Uterus (tissue), 3 donors: ENCODE measurements at regions not wholly inside any gene's neighbourhood (a gene's known extent, or its start where the extent isn't known, plus 50 kb on each side); places are given as distances from the start of the nearest gene placed in this dataset.

Experiments used
- DNase-seq, 2 donors: peaks; one replicate each; pipeline ENCODE4 v3.0.0-alpha.2; 2019 to 2020
- H3K27ac ChIP-seq, 2 donors: fragments of 200-600 bp; sonication (generic); 1 replicate in 1 of 2; 2 replicates in 1 of 2; pipeline ENCODE4 v1.5.1; 2016 to 2018
- H3K27me3 ChIP-seq, 2 donors: fragments of 200-600 bp; sonication (generic); one replicate each; pipeline ENCODE4 v1.5.1; 2018 to 2019; ENCODE audit warnings: control low read depth in 1 of 2
- H3K36me3 ChIP-seq, 2 donors: fragments of 200-600 bp; sonication (generic); one replicate each; pipeline ENCODE4 v1.5.1; 2019; ENCODE audit warnings: control low read depth in 1 of 2
- H3K4me1 ChIP-seq, 2 donors: fragments of 200-600 bp; sonication (generic); one replicate each; pipeline ENCODE4 v1.5.1; 2018 to 2019; ENCODE audit warnings: control low read depth in 1 of 2
- H3K4me3 ChIP-seq, 2 donors: fragments of 200-600 bp; sonication (generic); 1 replicate in 1 of 2; 2 replicates in 1 of 2; pipeline ENCODE4 v1.5.1; 2018 to 2019; ENCODE audit warnings: mild to moderate bottlenecking in 1 of 2
- H3K9me3 ChIP-seq, 2 donors: fragments of 200-600 bp; sonication (generic); one replicate each; pipeline ENCODE4 v1.5.1; 2019; ENCODE audit warnings: control low read depth in 1 of 2
- POLR2A ChIP-seq, 2 donors: fragments of 450-650 bp; IDR thresholded peaks; one replicate each; pipeline ENCODE4 v1.6.1; 2016; ENCODE audit warnings: antibody characterized with exemption in 2 of 2, mild to moderate bottlenecking in 1 of 2, moderate library complexity in 1 of 2
- intact Hi-C: fragments of 100-400 bp; cut with DNase I; formaldehyde crosslinking; loops from one replicate; pipeline ENCODE4 v1.15.1; 2023; ENCODE audit warnings: low total_unique reads
- TF ChIP-seq, protein P1 (sequence below), 4 experiments: fragments of 200-600 bp in 2 of 4; fragments of 450-650 bp in 2 of 4; sonication (generic) in 2 of 4; IDR thresholded peaks; one replicate each; pipeline ENCODE4 v1.5.1; 2016 to 2019; ENCODE audit warnings: antibody characterized with exemption in 4 of 4, mild to moderate bottlenecking in 2 of 4, moderate library complexity in 1 of 4
- donor health status: DM: yes; HTN: yes; CAD: no.

DNA sequence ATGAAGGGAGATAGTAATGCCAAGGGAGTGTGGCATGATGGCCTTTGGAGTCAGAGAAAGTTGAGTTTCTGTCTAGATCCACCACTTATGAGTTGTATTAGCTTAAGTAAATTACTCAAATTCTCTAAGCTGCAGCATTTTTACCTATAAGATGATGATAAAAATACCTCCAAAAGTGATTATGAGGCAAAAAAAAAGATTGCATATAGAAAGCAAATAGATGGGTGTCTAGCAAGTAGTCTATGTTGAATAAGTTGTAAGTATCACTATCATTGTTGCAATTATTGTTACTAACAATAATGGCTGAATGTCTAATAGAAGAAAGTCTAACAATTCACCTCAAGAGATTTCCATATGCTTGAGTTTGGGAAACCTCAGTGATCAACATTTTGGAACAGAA lies 959.2 kb upstream of the GJE1 start:
- TF ChIP-seq, protein P1, sequence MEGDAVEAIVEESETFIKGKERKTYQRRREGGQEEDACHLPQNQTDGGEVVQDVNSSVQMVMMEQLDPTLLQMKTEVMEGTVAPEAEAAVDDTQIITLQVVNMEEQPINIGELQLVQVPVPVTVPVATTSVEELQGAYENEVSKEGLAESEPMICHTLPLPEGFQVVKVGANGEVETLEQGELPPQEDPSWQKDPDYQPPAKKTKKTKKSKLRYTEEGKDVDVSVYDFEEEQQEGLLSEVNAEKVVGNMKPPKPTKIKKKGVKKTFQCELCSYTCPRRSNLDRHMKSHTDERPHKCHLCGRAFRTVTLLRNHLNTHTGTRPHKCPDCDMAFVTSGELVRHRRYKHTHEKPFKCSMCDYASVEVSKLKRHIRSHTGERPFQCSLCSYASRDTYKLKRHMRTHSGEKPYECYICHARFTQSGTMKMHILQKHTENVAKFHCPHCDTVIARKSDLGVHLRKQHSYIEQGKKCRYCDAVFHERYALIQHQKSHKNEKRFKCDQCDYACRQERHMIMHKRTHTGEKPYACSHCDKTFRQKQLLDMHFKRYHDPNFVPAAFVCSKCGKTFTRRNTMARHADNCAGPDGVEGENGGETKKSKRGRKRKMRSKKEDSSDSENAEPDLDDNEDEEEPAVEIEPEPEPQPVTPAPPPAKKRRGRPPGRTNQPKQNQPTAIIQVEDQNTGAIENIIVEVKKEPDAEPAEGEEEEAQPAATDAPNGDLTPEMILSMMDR (IDR thresholded peaks at IDR 0.05) = no peak
- TF ChIP-seq POLR2A (IDR thresholded peaks at IDR 0.05) = no peak
- H3K36me3 ChIP-seq = no peaks in the 10 kb centered on the region
- no peaks in the 10 kb centered on the region for H3K4me1 ChIP-seq
- DNase-seq = no peak
- no peak overlapping the region for H3K27ac ChIP-seq
- no peak overlapping the region for H3K4me3 ChIP-seq
- intact Hi-C loops = no loop called here
- no peaks in the 10 kb centered on the region for H3K27me3 ChIP-seq
- no peaks in the 10 kb centered on the region for H3K9me3 ChIP-seq

DNA sequence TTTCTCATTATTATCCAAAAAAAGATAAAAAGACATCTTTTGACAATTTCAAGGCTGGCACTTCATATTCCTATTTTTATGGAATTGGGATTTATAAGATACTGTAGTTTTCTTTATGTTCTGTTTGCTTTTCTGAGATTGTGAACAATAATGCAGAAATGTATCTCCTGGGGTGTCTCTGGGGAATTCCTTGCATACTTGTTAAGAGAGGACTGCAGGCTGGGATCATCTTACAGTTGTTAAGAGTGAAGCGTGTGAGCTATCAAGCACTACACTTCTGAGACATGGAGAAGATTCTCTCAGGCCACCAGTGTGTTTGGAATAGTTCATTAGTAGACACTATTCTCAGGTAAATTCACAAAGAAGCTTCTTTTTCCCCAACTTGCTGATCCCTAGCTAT lies 963.3 kb upstream of the GJE1 start:
- intact Hi-C loops = no loop called here
- H3K36me3 ChIP-seq = no peaks in the 10 kb centered on the region
- no peaks in the 10 kb centered on the region for H3K4me1 ChIP-seq
- H3K4me3 ChIP-seq = no peak overlapping the region
- TF ChIP-seq, protein P1 (IDR thresholded peaks at IDR 0.05) = no peak
- no peak for TF ChIP-seq POLR2A (IDR thresholded peaks at IDR 0.05)
- H3K9me3 ChIP-seq = no peaks in the 10 kb centered on the region
- no peak overlapping the region for H3K27ac ChIP-seq
- no peak for DNase-seq
- no peaks in the 10 kb centered on the region for H3K27me3 ChIP-seq

DNA sequence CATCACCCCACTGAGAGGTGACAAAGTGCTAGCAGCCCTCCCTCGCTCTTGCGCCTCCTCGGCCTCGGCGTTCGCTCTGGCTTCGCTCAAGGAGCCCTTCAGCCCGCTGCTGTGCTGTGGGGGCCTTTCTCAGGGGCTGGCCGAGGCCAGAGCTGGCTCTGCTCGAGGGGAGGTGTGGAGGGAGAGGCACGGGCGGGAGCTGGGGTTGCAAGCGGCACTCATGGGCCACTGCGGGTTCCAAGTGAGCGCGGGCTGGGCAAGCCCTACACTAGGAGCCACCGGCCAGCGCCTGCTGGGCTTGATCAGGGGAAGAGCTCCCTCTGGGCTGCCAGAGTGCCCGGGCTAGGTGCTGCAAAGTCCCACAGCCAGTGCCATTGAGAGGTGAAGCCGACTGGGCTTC lies 964.8 kb upstream of the GJE1 start:
- TF ChIP-seq POLR2A (IDR thresholded peaks at IDR 0.05) = no peak
- TF ChIP-seq, protein P1 (IDR thresholded peaks at IDR 0.05) = no peak
- intact Hi-C loops = no loop called here
- no peaks in the 10 kb centered on the region for H3K4me1 ChIP-seq

DNA sequence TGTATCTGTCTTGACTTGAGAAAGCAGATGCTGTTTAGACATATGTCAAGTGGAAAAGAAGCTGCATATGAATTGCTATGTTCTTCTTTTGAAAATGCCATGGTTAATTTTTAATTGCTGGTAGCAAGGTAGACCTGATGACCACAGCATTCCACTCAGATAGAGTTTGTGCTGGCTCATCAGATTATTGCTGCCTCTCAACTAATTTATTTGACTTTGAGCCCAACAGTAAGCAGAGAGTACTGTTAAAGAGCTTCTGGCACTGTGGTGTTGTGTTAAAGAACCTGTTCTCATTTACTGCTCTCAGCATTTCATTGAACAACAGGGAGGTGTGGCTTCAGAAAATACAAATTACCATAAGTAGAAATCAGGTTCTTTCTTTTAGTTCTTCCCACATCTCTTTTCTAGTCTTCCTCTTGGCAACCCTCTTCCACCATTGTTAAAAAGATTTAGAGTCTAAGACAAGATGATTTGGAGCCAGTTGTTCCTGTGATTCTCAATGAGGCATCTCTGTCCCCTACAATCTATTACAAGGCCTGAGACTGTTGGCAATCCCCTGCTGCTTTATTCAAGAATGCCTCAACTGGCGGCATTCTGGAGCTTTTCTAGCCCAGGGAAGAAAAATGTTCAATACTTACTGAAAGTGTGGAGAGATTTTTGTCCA lies 967.6 kb upstream of the GJE1 start:
- intact Hi-C loops = no loop called here
- Histone ChIP-seq H3K27me3 (no peaks in the 10 kb centered on the region), H3K27ac (no peak overlapping the region), H3K9me3 (no peaks in the 10 kb centered on the region), H3K36me3 (no peaks in the 10 kb centered on the region), H3K4me3 (no peak overlapping the region), H3K4me1 (no peaks in the 10 kb centered on the region)
- no peak for TF ChIP-seq POLR2A (IDR thresholded peaks at IDR 0.05)
- TF ChIP-seq, protein P1 (IDR thresholded peaks at IDR 0.05) = no peak
- no peak for DNase-seq

More for the DNA sequence above, 964.8 kb upstream of the GJE1 start:
- H3K27me3 ChIP-seq = no peaks in the 10 kb centered on the region
- no peaks in the 10 kb centered on the region for H3K36me3 ChIP-seq
- H3K27ac ChIP-seq = no peak overlapping the region
- H3K9me3 ChIP-seq = no peaks in the 10 kb centered on the region
- no peak overlapping the region for H3K4me3 ChIP-seq
- DNase-seq = no peak

DNA sequence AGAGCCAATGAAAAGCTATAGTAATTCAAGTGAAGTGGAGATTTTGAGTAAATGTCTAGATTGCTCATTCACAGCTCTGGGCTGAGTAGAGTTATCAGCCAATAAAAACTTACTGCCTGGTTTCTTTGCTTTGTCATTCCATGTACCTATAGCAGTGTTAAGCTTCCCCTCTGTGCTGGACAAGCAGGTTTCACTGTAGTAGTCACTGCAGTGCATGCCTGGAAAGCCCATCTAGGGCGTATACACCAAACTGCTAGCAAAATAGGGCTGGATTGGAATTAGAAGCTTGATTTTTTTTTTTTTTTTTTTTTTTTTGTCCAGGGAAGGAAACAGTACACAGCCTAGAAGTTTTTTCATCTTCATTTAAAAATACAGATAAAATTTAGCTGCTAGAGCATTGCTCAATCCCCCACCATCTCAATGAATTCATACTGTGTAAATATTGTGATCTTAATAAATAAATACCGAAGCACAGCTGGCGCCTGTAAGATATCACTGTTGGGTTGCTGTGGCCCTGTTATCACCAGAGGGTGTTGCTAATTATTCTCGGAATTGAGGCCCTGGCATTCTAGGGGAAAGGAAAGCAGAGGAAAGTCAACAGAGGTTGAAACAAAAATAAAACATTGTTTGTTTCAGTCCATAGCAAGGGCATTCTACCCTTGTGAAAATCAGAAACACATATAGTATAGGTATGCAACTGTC lies 968.5 kb upstream of the GJE1 start:
- DNase-seq = no peak
- no peaks in the 10 kb centered on the region for H3K27me3 ChIP-seq
- no peak overlapping the region for H3K27ac ChIP-seq
- no peaks in the 10 kb centered on the region for H3K4me1 ChIP-seq
- intact Hi-C loops = no loop called here
- TF ChIP-seq POLR2A (IDR thresholded peaks at IDR 0.05) = no peak
- TF ChIP-seq, protein P1 (IDR thresholded peaks at IDR 0.05) = no peak
- no peaks in the 10 kb centered on the region for H3K36me3 ChIP-seq
- H3K9me3 ChIP-seq = no peaks in the 10 kb centered on the region
- no peak overlapping the region for H3K4me3 ChIP-seq
